HG02798 (cell line): ENCODE measurements at regions not wholly inside any gene's neighbourhood (a gene's known extent, or its start where the extent isn't known, plus 50 kb on each side); places are given as distances from the start of the nearest gene placed in this dataset.
A peak's percentile ranks its signal among the peaks of the same experiment; 100 is the strongest.

Experiments used
- ATAC-seq: cut with Tn5 transposase; IDR thresholded peaks from one replicate; pipeline ENCODE4 v1.9.1; 2021; ENCODE audit warnings: mild to moderate bottlenecking; ENCODE audit not compliant: unreplicated experiment, poor library complexity

DNA sequence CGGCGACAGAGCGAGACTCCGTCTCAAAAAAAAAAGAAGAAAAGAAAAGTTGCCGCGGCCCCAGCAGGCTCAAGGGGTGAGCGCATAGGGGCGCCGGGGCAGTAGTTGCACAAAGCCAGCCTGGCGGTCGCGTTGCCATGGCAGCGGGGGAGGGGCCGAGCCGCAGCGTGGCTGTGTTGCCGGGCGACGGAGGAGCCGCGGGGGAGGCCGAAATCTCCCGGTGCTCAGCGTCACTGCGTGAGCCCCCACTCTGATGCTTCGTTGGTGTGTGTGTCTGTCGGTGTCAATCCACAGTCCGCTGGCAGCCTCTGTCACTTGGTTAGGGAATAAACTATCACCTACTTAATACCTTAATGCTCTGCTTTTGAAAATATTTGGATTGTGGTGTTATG lies 82.9 kb upstream of the C1QTNF9B start:
- ATAC-seq: peak; percentile 95

GRCh38 chr13:23983671-23984070 lies 86.4 kb upstream of the C1QTNF9B start:
- ATAC-seq: no peak

DNA sequence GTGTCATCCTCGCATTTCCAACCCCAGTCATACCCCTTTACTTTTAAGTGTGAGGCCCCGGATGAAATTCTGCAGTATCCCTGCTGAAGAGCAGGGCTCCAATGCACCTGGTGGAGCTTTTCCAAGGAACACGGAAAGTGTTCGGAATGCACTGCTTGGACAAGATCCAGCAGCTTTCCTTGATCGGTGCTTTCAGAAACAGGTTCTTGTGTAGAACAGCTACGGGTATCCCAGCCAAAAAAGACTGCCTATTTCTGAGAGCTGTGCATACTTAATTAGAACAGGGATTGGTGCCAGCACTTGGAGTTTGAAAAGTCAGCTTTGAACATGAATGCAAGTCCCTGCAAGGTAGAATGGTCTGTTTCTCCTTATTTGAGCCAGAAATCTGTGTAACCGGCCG lies 87.2 kb upstream of the C1QTNF9B start:
- ATAC-seq: no peak

GRCh38 chr13:23985060-23985459 lies 87.8 kb upstream of the C1QTNF9B start:
- no peak for ATAC-seq

DNA sequence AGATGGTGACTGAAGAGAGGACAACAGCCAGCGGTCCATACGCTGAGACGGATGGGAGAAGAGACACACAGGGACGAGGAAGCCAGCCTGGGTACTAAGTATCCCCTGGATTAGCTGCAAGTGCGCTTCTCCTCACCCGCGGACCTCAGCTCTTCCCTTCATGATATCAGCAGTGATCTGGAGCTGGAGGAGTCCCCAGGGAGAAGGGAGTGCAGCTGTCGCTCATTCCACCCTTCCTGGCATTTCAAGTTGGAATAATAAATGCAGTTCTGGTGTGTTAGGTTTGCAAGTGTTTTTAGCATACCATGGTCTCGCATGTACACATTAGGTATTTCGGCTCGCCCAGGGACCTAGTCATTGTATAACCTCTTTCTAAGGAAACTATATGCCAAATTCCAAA lies 88.5 kb upstream of the C1QTNF9B start:
- ATAC-seq: no peak

GRCh38 chr13:23986619-23987018 lies 89.3 kb upstream of the C1QTNF9B start:
- no peak for ATAC-seq

DNA sequence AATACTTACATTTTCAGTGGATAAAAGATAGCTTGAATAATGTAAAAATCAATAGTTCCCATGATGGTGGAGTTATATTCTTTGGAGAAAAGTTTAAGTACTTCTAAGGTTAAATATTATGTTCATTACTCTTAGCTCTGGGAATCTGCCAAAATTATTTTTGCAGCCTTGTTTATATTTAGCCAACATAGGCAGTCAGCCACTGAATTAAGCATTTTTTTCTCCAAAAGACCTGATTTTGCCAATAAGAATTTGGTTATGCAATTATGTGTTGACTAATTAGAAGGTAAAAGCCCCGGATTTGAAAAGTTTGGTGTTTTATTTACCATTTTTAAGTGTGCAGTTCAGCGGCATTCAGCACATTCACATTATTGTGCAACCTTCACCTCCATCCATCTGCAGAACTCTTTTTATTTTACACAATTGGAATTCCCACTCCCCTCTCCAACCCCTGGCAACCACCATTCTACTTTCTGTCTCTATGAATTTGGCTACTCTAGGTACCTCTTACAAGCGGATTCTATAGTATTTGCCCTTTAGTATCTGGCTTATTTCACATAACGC lies 90.1 kb upstream of the C1QTNF9B start:
- ATAC-seq: no peak

DNA sequence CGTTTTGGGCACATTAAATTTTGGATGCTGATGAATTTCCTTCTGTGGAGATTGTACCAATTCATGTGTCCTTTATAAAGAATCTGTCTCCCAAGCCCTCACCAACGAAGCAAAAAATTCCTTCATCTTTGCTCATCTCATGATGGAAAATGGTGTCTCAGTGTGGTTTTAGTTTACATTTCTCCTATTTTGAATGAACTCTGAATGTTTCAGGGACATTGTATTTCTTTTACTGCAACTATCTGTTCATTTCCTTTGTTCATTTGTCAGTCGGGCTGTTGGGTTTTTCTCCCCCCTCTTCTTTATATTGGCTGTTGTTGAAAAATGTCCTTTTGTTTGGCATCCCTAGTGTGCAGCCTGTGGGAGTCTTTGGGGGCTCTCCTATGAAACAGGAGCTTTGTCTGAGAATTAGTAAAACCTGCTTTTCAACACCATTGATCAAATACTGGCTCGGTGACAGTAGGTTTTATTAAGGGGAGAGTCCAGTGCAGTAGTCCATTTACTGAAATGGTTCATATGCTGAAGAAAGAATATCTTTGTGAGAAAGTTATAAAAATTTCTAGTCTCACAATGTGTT lies 91.3 kb upstream of the C1QTNF9B start:
- ATAC-seq: no peak

GRCh38 chr13:23990455-23990854 lies 93.2 kb upstream of the C1QTNF9B start:
- no peak for ATAC-seq

DNA sequence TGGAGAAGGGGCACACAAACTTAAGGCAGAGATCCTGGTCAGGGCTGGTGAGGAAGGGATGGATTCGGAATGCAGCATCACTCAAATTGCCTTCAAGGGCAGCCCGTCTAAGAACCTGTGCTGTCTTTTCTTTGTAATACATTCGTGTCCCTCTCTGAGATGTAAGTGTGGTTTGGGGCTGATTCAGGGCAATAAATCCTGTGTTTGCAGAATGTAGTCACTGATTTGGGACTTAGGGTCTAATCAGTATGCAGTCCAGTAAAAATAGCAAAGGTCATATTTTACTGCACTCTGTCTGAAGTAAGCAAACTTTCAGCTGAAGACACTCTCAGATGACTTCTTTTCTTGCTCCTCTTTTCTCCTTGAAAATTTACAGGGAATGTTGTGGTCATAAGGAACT lies 93.8 kb upstream of the C1QTNF9B start:
- ATAC-seq: no peak

DNA sequence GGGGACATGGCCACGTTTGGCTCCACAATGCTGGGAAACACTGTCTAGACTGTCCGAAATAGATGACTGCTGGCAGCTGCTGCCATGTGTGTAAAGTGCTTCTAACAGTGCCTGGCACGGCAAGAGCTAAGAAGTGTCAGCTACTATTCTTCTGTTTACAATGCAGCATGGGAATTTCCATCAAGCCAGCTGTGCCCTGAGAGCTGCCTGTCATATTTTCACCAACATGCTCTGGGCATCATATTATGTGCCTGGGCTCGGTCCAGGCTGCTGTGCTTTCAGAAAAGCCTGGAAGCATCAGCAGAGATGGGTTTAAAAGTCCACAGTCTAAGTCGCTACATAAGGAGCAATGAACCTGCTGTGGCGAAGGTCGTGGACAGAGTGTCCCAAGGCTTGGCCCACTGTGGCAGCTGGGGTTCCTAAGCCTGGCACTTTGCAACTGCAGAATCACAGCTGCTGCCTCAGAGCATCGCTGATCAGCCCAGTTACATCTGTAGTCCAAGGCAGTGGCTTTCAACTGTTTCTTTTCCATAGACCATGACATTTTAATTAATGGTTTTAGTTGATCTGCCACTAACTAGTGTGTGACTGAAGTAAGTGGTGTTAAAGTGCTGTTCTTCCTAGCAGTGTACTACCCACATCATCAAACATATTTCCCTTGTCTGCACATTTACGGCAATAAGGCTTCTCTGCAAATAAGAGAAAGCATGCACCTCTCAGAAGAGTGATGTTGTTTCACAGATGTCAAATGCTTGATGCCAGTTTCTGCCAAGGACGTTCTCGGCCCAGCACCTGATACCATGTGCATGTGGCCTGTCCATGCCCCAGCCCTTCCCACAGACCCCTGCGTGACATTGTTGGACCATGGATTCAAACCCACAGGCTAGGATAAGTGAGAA lies 95.7 kb upstream of the C1QTNF9B start:
- ATAC-seq: no peak

GRCh38 chr13:23993680-23993985 lies 96.3 kb upstream of the C1QTNF9B start:
- ATAC-seq: no peak

- no peak for ATAC-seq
These were observed 98.2 kb upstream of the C1QTNF9B start for GRCh38 chr13:23995283-23996073.

GRCh38 chr13:23996456-23996855 lies 99.2 kb upstream of the C1QTNF9B start:
- ATAC-seq: no peak

- ATAC-seq: no peak
These were observed 102.1 kb upstream of the C1QTNF9B start for GRCh38 chr13:23999424-23999823.

DNA sequence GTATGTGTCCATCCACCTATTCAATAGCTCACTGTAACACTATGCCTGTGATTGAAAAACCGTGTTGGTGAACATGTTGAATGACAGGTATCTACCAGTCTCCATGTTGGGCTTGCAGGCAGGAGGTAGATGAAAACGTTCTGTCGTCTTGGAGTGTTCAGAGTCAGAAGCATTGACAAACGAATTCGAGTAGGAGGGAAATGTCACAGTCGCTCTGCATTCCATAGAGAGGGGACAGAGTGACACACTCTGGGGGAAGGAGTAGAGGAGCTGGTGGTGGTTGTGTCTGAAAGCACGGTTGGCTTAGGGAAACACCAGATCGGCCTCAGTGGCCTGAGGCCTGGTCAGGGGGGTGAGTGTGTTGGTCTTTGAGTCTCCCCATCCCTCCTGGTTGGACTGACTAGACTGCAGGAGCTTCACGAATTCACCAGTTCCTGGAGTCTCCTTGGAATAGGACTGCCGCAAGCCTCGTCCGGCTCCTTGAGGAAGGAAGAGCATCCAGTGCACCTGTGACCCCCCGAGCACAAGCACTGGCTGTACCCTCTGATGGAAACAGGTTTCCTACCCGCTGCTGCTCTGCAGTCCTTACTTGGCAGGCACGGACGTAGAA lies 105.0 kb upstream of the C1QTNF9B start:
- no peak for ATAC-seq

DNA sequence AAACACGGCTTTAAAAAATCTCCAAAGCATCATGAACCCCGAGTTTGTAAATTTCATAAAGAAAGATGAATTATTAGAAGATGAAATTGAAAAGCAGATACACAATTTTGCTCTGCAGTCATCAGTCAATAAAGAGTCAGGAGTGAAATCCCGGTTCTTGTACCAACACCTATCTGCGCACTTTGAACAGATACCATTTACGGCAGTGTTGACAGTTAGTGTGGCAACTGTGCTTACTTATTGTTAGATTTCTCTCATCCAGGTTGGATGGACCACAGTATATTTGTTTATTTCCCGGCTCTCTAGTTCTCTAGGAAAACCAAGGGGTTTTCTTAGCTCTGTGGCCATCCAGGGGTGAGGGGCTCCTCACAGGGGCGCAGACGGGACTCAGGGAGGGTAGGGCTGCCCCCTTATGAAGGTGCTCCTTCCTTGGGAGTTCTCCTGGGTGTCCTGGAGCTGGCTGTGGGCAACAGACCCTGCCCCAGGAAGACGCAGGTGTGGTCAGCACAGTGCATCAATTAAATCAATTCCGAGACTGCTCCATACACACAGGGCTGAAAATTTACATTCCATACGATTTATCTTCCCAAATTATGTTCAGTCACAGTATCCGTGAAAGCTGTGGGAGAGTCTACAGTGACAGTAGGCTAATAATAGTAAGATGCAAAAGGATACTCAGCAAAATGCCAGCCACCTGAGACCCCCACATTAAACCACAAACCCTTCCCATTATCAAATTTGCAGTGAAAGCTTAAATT lies 107.0 kb upstream of the C1QTNF9B start:
- no peak for ATAC-seq

DNA sequence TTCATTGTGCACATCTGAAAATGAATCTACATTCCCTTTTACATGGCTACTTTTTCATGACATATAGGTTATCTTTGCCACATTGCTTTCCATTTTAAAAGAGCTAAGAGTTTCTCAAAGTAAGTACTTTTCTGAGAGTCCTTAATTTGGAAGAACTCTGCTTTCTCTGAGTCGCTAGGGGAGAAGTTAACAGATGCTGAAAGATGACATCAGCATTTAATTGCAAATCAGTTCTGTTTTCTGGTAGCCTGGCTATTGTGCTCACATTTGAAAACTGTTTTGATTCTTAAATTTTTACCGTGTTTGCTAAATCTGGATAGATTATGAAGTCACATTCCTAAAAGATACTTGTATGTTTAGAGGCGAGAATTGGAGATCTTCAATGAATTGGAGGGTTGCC lies 107.7 kb upstream of the C1QTNF9B start:
- no peak for ATAC-seq

DNA sequence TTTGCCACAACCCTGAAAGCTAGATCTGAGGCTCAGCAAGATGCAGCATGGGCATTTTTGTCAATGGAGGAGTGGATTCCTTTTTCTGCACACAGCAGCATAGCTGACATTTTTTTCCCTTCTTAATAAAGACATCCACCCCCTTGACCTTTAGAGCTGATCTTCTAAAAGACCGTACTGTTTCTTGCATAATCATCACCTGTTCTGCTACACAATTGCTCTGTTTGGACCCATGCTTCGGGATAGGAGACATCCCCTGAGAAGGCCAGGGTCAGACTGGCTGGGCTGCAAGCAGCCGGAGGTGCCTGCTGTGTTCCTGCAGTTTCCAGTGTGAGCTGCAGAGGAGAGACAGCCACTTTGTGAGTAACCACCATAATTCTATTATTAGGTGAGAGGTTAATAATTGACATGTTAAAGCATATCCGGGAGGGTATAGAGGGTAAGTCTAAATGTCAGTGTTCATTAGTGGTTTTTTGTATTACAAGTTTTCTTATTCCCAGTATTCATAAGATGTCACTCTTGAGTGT lies 108.5 kb upstream of the C1QTNF9B start:
- peak; percentile 89 for ATAC-seq
